ENCODE measurements at regions not wholly inside any gene's neighbourhood (a gene's known extent, or its start where the extent isn't known, plus 50 kb on each side); places are given as distances from the start of the nearest gene placed in this dataset.
A peak's percentile ranks its signal among the peaks of the same experiment; 100 is the strongest.

DNA sequence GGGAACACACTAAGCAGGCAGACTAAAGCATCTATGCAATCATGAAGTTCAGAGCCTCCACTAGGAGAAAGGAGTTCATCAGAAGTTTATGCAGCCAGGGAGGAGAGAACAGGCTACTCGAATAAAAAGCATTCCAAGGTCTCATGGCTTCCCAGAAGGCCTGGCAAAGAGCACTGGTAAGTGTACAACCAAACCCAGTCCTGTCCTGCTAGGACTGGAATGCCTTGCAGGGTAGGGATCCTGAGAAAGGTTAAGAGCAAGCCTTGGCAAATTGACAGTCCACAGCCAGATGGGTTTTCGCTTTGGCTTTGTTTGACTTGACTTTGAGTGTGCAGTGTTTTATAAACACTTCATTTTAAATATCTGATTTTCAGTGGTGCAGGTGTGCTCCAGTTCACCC, 133.6 kb upstream of the ATP1B1 start:
- no peak for DNase-seq

DNA sequence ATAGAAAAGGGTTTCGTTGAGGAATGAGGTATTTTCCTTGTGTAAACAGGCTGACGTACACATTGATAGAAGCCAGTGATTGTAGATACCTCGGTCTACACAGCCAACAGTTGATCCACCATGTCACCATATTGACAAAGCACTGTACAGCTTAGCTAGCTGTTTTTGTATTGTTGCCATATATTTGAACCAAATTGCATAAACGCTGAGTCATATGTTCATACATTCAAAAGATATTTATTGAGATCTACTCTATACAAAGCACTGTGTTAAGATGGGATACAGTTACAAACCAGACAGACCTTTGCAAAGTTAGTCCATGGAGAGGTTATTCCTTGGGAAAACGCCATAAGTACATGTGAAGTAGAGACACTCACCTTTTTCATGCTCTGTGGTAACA, 132.4 kb upstream of the ATP1B1 start:
- DNase-seq = no peak

GRCh38 chr1:168974611-168975010, 131.9 kb upstream of the ATP1B1 start:
- no peak for DNase-seq

DNA sequence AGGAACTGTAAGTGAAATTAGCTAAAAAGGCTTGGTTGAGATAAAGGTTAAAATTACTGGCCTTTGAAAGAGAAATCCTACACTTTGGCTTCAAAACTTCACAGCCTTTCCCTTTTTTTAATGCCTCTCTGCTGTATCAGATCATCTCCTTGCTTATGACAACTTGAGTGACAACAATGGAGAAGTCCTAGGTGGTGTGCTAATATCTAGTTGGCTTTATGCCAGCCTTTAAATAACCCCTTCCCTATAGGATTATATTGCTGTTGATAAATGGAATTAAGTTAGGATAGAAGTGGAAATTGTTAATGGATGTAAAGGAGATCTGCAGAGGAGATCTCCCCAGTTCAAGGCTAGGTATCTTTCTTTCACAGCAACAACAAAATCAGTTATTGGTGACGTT, 130.2 kb upstream of the ATP1B1 start:
- DNase-seq = no peak

DNA sequence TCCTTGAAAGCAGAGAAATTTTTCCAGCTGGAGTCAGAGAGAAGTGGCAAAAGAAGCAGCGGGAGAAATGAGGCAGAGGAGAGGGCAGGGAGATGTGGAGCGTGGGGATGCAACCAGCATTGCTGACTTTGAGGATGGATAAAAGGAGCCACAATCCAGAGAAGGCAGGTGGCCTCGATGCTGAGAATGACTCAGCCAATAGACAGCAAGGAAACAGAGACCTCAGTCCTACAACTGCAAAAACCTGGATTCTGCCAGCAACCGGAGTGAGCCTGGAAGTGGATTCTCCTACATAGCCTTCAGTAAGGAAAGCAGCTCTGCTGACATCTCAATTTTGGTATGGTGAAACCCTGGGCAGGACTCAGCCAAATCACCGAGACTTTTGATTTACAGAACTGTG, 128.9 kb upstream of the ATP1B1 start:
- DNase-seq = no peak

- no peak for DNase-seq
Observed at GRCh38 chr1:168979276-168979675, 127.2 kb upstream of the ATP1B1 start.

- no peak for DNase-seq
Observed at GRCh38 chr1:168980180-168980579, 126.3 kb upstream of the ATP1B1 start.

DNA sequence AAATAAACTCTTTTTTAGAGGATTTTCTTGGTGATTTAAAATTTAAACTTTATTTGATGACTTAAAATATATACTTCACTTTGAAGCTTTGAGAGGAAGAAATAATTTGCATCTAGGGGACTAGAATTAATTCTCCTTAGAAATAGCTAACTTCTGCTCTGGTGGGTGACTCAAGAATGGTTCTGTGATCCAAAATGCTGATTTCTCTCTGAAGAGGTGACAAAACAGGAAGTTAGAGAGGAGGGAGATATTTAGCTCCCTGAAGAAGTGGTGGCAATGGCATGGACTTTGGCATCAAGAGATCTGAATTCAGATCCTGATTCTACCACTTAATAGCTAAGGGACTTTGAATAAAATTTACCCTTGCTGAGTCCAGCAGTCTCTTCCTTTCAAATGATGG, 125.8 kb upstream of the ATP1B1 start:
- DNase-seq = no peak

GRCh38 chr1:168982778-168983177, 123.7 kb upstream of the ATP1B1 start:
- DNase-seq = no peak

GRCh38 chr1:168987330-168987729, 119.2 kb upstream of the ATP1B1 start:
- no peak for DNase-seq

DNA sequence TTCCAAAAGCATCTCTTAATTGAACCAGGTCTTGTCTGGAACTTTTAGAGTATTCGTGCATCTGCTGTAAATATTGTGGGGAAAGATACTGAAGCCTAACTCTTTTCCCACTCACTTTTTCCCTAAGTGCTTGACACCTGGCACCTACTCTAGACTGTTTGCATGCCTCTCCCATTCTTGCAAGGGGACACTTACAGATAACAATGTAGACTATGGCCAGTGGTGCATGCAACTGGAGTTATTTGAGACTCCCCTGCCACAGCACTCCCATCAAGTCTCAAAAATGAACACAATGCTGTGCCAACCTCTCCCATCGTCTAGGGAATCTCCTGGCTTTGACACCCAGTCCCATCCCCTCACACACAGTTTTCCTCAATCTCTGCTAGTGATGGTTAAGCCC, 118.6 kb upstream of the ATP1B1 start:
- no peak for DNase-seq

DNA sequence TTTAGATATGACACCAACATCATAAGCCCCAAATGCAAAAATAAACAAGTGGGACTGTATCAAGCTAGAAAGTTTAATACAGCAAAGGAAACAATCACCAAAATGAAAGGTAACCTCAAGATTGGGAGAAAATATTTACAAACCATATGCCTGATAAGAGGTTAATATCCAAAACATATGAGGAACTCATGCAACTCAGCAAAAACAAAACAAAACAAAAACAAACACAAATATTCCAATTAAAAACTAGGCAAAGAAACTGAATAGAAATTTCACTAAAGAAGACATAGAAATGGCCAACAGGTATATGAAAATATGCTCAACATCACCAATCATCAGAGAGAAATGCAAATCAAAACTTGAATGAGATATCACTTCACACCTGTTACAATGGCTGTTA, 116.5 kb upstream of the ATP1B1 start:
- DNase-seq = no peak

- peak; percentile 62 to 73 for DNase-seq
Observed at GRCh38 chr1:168991667-168992475, 114.6 kb upstream of the ATP1B1 start.

- no peak for DNase-seq
Observed at GRCh38 chr1:169001353-169001752, 105.1 kb upstream of the ATP1B1 start.

DNA sequence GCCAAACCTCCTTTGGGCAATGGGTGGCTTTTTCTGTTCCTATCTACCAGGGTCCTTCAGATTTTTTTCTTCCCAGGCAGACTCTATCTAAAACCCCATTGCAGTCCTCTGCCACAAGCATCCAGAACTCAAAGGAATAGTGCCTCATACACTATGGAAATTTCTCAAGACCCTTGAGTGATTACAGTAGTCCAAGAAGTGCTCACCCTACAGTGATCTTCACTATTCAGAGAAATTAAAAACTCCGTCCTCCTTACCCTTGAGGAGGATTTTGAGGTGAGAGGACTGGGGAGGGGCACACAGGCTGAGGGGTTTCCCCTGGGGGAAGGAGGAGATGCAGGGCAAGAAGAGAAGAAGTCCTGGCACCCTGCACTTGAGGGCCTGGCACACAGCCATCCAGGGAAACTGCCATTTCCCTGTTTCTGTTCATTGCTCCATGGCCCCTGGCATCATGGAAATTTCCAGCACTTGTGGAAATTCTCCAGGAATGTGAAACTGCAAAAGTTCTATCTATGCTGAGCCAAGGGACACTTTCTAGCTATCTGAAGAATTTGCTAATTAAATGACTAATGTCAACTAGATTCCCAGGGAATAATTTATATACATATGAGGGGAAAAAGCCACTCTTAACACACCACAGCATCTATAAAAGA, 102.5 kb upstream of the ATP1B1 start:
- no peak for DNase-seq

DNA sequence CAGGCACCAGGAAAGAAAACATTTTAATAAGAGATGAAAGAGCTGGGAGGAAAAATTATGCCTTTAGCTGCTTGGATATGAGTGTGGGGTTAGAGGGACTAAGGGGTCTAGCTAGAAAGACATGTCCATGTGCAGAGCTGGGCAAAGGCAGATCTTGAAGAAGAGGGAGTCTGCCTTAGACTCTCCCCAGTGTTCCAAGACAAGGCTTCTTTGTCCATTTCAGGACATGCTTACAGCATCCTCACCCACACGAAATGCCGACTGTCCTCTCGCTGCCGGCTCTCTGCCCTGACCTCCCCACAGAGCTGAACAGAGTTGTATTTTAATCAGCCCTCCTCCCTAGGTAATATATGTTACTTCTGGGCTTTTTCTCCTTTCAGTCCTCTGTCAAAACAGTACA, 100.7 kb upstream of the ATP1B1 start:
- no peak for DNase-seq

GRCh38 chr1:169009666-169010065, 96.8 kb upstream of the ATP1B1 start:
- DNase-seq = no peak

DNA sequence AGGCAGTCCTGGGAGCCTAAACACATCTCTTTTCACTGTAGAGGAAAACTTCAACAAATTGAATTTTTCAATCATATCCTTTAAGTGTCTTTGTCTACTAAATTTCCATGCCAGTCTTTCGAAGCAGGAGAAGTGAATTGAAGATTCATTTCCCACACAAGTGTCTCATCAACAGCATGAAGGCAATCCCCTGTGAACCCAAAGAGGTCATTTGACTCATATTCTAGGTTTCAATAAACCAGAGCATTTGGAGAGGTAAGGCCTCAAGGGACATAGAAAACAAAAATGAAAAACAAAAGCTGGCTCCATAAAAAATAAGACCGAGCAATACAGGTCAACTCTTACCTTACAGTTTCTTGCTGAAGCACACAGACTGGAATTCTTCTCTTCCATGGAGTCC, 94.1 kb upstream of the ATP1B1 start:
- no peak for DNase-seq

- DNase-seq = no peak
Observed at GRCh38 chr1:169013821-169014220, 92.7 kb upstream of the ATP1B1 start.

GRCh38 chr1:169015464-169015863, 91.0 kb upstream of the ATP1B1 start:
- no peak for DNase-seq

DNA sequence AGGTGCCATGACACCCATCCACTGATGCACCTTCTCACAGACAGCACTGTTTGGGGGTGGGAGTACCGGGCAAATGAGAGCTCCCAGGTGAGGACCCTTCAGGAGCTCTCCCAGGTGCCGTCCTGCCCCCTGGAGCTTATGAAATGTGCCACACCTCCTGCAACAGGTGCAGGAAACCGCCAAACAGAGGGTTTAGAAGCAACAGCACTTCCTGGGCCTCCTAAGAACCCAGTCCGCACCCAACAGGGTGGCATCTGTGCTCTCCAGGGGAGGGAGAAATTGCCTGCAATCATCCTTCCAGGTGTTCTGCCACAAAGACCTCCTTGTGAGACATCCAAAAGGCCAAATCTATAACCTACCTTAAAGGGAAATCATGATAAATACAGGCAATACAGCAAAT, 87.7 kb upstream of the ATP1B1 start:
- DNase-seq = no peak

GRCh38 chr1:169019419-169020058, 87.0 kb upstream of the ATP1B1 start:
- DNase-seq = no peak

- no peak for DNase-seq
Observed at GRCh38 chr1:169020684-169021083, 85.8 kb upstream of the ATP1B1 start.

- DNase-seq = no peak
Observed at GRCh38 chr1:169022648-169023047, 83.8 kb upstream of the ATP1B1 start.

Data from NCI-H526 (cell line).